Tongue (tissue), 1 donor: ENCODE measurements at regions not wholly inside any gene's neighbourhood (a gene's known extent, or its start where the extent isn't known, plus 50 kb on each side); places are given as distances from the start of the nearest gene placed in this dataset.
A peak's percentile ranks its signal among the peaks of the same experiment; 100 is the strongest.
"Not testable (repeated sequence)": the region's sequence is repeated elsewhere in the genome, so short reads cannot be mapped to it uniquely, and the experiment has no call there.

Experiments used
- DNase-seq: peaks from one replicate; pipeline ENCODE4 v3.0.0-alpha.2; 2015

- DNase-seq, result no peak
Measured at GRCh38 chr4:145295547-145295946, 115.2 kb upstream of the OTUD4 start.

DNA sequence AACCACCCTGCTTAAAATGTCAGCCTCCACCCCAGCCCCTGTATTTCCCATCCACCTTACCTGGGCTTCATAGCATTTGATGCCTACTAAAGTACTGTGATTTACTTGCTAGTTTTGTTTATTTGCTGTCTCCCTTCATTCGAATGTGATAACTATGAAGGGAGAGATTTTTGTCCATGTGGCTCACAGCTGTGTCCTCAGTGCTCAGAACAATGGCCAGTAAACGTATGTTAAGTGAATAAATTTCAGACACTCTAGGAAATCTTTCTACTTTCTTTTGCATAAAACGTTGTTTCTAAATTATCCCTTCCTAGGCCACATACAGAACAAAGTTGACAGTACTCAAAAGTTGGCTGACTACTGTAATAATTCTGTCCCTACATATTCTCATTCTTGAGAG is 114.7 kb upstream of the OTUD4 start:
- DNase-seq, result no peak

DNA sequence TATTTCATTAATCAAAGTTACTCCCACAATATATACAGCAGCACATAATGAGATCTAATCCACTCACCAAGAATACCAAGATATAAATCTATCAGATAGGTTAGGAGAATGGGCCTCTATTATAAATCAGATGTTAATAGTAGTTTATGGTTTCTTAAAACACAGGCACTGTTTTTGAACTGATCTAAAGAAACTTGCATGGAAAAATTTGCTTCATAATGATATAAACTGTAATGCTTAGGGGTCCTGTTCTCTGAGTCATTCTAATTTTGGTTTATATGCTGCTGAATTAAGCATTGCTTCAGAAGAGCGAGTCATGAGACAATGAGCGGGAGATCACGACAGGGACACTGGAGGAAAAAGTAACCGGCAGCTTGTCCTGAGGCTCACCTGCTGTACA is 113.3 kb upstream of the OTUD4 start:
- no peak for DNase-seq

DNA sequence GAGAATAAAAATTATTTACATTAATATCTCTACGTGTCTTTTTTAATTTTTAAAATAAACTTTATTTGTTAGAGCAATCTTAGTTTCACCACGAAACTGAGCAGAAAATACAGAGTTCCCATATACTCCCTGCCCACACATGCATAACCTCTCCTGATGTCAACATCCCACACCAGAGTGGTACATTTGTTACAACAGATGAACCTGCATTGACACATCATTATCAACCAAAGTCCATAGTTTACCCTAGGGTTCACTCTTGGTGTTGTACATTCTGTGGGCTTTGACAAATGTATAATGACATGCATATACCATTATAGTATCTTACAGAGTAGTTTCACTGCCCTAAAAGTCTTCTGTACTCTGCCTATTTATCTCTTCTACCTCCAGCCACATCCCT is 110.6 kb upstream of the OTUD4 start:
- DNase-seq, result no peak

- peak; percentile 24 for DNase-seq
Measured at GRCh38 chr4:145289403-145290076, 109.2 kb upstream of the OTUD4 start.

- no peak for DNase-seq
Measured at GRCh38 chr4:145287351-145287750, 107.0 kb upstream of the OTUD4 start.

DNA sequence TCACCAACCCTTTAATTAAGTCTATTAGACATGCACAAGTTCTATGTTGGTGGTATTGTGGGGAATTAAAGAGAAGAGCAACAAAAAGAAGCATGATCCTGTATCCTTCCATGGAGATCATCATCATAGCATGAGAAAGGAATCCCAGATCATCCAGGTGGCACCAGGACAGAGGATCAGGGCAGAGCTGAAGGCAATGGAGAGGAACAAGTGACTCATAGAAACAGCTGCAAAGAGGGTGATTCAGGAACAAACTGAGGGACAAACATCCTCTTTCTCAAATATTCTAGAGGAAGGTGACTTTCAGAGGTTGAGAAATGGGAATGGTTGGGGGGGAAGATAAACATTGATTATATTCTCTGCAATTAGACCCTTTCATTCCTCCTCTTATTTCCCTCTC is 105.5 kb upstream of the OTUD4 start:
- DNase-seq, result no peak

GRCh38 chr4:145283909-145284308 is 103.5 kb upstream of the OTUD4 start:
- DNase-seq, result peak; percentile 57

DNA sequence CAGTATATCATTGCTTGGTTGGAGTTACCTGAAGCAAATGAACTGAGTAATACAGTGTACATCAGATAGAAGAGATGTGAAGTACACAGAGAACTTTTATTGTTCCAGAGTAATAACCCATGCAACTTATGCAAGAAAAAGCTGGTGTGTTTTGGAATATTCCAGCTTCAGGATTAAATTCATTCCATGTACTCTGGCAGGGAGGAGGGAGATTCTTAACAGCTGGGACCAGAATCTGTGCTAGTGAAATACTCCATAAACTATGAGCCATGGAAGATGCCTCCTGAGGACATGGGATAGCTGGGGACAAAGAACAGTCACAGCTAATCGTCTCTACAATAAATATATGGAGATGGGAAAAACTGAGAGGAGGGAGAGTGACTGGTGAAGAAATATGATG is 101.6 kb upstream of the OTUD4 start:
- no peak for DNase-seq

DNA sequence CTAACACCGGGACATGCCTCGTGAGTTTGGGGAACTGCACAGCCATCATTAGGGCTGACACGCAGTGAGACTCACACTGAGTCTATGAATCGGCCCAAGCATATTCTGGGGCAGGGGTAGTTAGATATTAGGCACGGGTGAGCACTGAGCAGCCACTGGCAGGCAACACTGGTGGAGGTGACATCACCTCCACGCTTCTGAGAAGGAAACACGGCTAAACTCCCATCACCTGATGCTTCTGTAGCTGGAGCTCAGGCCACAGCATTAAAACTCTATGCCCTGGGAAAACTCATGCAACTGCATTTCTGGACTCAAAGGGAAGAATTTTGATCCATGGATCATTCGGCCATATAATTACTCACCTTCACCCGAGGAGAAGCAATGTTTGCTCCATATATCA is 100.8 kb upstream of the OTUD4 start:
- no peak for DNase-seq

- no peak for DNase-seq
Measured at GRCh38 chr4:145280541-145280940, 100.2 kb upstream of the OTUD4 start.

DNA sequence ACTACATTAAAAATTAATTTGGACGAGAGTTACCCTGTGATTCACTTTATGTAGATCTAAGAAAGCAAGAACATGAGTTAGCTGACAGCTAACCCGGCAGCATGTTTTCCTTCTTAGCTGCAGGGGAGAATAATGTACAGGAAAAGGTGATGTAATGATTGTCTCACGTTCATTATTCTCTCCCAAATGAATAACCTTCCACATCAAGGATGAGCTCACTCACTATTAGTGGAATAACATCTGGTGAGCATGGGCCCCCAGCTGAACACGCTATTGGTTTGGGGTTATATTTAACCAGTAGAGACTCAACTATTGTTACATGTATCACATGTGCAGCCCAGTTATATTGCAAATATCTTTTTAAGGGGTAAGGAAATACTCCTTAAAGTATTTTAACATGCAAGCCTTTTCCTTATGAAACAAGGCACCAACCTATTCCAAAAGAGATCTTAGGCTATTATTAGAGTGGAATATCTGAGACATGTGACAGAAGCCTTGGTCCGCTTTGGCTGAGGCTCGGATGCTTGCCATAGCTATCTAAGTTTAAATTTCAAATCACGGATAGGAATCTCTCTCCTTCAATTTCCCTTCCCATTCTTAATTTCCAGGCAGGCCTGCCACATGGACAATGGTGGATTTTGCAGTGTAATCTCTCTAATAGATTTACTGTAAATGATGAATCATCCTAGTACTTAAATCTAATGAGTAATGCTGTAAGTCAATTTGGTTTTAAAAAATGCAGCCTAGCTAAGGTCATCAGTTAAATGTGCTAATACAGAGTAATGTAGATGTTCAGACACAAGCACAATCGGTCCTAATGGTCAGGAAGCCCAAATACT is 99.0 kb upstream of the OTUD4 start:
- DNase-seq, result peak; percentile 87

DNA sequence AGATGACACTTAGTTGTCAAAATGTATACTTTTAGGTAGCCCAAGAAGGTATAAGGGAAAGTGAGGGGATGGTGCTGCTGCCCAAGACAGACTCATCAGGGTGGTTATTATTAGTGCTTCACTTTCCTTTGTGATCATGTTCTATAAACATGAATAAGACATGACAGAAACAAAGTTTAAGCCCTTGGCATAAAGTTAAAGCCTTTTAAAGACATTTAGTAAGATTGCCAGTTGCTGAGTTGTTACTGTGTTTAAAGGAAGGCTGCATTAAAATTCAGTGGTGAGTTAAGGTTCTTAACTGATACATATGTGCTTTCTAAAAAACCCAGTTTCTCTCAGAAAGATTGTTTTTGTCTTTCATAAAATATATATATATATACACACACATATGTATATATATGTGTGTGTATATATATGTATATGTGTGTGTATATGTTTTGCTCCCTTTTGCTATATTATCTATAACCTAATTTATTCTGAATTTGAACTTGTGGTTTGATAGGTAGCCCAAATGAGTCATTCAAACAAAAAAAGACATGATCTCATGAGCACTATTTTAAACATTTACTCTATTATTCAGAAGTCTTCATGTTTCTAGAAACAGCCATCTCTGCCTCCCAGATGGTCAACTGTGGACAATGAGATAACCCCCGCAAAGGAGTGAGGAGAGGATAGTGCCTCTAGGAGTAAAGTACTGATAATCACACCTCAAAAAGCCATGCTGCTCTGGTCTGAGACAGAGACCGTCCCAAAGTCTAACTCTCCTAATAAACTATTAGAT is 98.1 kb upstream of the OTUD4 start:
- peak; percentile 64 for DNase-seq

DNA sequence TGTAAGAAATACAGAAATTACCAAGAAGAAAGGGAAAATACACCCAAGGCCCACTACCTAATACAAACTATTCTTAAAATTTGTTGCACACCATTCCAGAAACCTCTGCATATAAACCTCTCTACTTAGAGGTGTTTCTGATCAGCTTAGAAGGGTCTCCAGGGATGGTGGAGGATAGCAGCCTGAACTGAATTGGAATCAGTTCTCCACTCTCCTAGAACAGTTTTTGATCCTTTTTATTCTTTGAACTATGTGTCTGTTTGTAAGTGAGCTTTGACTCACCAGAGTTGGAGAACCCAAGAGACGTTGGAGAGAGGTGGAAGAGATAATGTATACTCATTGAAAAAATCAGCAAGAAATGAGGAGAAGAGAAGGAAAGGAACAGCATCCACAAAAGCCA is 96.6 kb upstream of the OTUD4 start:
- DNase-seq, result no peak

DNA sequence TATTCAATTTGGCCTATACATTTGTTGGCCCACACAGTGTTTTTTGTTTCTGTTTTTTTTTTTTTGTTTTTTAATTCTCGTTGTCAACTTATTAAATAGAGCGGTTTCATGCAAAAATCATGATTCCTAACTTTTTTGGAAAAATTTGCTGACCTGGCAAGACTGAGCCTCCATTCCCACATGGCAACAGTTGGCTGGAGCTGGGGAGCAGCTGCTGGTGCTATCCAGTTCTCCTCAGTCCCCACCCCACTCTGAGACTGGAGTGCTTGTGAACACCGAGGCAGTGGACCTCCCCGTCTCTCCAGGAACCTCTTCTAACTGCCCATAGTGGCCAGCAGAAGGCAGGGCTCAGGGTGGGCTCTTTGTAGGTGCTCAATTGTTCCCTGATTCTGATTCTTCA is 95.7 kb upstream of the OTUD4 start:
- peak; percentile 81 for DNase-seq

DNA sequence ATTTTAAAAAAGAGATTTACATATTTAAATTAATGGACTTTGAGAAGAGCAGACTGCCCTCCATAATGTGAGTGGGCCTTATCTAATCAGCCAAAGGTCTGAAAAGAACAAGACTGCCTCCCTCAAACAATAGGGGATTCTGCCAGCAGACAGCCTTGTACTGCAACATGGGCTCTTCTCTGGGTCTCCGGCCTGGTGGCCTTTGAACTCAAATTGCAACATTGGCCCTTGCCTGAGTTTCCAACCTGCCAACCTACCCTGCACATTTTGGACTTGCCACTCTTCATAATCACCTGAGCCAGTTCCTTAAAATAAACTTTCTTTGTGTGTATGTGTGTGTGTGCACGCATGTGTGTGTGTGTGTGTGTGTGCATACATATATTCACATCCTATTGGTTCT is 90.8 kb upstream of the OTUD4 start:
- no peak for DNase-seq

- DNase-seq, result no peak
Measured at GRCh38 chr4:145266881-145267280, 86.5 kb upstream of the OTUD4 start.

GRCh38 chr4:145260091-145260490 is 79.7 kb upstream of the OTUD4 start:
- DNase-seq, result no peak

- not testable (repeated sequence) for DNase-seq
Measured at GRCh38 chr4:145255311-145255710, 74.9 kb upstream of the OTUD4 start.

GRCh38 chr4:145252190-145252589 is 71.8 kb upstream of the OTUD4 start:
- DNase-seq, result no peak

DNA sequence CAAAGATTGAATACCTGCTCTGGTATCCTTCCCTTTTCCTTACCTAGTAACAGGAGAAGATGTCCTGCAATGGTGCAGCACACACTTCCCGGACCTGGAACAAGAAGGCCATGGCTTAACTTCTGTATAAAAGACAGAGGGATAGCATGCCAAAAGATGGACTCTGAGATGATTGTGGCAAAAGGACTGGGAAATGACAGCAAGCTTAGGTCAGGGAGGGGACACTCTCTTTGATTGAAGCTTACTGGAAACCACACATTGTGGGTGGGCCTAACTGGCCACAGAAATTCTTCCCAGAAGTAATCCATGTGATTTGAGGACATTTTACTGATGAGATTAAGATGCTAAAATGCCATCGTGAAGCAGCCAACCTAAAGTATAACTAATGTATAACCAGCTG is 71.0 kb upstream of the OTUD4 start:
- no peak for DNase-seq

GRCh38 chr4:145248971-145249370 is 68.6 kb upstream of the OTUD4 start:
- DNase-seq, result no peak

DNA sequence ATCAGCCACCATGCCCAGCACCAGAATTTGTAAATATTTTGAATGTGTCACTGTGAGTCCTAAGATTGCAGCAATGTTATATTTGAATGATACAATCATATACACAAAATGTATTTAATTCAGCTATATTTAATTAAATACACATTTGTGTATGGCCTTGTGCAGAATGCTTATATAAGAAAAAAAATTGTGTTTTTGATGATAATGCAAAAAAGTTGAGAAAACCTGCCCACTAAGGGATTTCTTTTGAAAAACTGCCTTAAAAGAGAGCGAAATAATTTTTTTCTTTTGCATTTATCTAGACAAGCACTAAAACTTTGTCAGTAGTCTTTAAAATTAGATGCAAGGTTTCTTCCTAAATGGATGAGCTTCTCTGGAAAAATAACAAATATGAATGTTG is 68.1 kb upstream of the OTUD4 start:
- DNase-seq, result no peak
